ENCODE measurements at regions not wholly inside any gene's neighbourhood (a gene's known extent, or its start where the extent isn't known, plus 50 kb on each side); places are given as distances from the start of the nearest gene placed in this dataset.

DNA sequence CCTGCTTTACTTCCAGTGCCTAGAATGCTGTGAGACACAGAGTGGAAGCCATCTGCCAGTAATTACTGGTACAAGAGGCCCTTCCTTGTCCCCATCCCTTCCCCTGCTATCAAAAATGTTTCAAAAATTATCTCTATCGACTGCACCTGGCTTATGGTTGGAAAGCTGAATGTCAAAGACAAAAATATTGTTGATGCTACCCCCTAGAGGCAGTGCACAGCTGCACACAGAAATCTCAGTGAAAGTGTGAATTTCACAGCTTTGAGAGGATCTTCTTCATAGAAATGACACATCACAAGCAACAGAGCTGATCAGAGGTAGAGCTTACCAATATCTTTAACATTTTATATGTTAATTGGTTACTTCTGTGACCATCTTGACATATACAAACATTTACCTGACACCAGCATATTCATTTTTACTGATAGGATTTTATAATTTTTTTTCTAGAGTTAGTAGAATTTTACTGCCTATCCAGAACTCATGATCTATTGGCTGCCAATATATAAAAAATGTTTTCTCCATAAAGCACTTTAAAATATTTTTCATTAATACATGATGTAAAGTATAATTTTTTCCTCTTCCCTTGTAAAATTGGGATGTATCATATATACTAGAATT is 138.0 kb downstream of the AACS start:
- H3K4me1 Mint-ChIP-seq (ENCODE audit: low read depth, unreplicated experiment): no peaks in the 10 kb centered on the region
- H3K9me3 Mint-ChIP-seq (ENCODE audit: low read depth, unreplicated experiment): no peaks in the 10 kb centered on the region
- no TSS peak for BruUV-seq (replicated peaks)
- H3K27ac Mint-ChIP-seq (ENCODE audit: unreplicated experiment): no peak overlapping the region
- no peaks in the 10 kb centered on the region for H3K36me3 Mint-ChIP-seq (ENCODE audit: insufficient read depth, unreplicated experiment)
- CTCF ChIA-PET: interaction anchor here (0.5 to 1.3 kb wide), 8 partner anchors 20 to 262 kb away, joined by 3 to 13 read pairs (median 4); no protein-coding TSS in a partner anchor
- peak; percentile 35 for DNase-seq
- peaks cover 87% of the 10 kb centered on the region for H3K27me3 Mint-ChIP-seq (ENCODE audit: unreplicated experiment)
- H3K4me3 Mint-ChIP-seq (ENCODE audit: low read depth, unreplicated experiment): no peak overlapping the region
- intact Hi-C loops (cut with micrococcal nuclease; ENCODE audit: unreplicated experiment): loop anchor here (5.0 kb wide), 2 partner anchors 111 to 211 kb away; partner anchors contain the start of gene BRI3BP
- TF ChIP-seq, protein P1, sequence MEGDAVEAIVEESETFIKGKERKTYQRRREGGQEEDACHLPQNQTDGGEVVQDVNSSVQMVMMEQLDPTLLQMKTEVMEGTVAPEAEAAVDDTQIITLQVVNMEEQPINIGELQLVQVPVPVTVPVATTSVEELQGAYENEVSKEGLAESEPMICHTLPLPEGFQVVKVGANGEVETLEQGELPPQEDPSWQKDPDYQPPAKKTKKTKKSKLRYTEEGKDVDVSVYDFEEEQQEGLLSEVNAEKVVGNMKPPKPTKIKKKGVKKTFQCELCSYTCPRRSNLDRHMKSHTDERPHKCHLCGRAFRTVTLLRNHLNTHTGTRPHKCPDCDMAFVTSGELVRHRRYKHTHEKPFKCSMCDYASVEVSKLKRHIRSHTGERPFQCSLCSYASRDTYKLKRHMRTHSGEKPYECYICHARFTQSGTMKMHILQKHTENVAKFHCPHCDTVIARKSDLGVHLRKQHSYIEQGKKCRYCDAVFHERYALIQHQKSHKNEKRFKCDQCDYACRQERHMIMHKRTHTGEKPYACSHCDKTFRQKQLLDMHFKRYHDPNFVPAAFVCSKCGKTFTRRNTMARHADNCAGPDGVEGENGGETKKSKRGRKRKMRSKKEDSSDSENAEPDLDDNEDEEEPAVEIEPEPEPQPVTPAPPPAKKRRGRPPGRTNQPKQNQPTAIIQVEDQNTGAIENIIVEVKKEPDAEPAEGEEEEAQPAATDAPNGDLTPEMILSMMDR (IDR thresholded peaks at IDR 0.05; ENCODE audit: unreplicated experiment): peak; percentile 72

- BruUV-seq (replicated peaks): no TSS peak
- CTCF ChIA-PET: interaction anchor here (0.6 to 0.7 kb wide), 2 partner anchors 77 to 161 kb away, joined by 3 to 5 read pairs; no protein-coding TSS in a partner anchor
- H3K27me3 Mint-ChIP-seq (ENCODE audit: unreplicated experiment): peaks cover 87% of the 10 kb centered on the region
These were observed 140.2 kb downstream of the AACS start for GRCh38 chr12:125205386-125205785.

DNA sequence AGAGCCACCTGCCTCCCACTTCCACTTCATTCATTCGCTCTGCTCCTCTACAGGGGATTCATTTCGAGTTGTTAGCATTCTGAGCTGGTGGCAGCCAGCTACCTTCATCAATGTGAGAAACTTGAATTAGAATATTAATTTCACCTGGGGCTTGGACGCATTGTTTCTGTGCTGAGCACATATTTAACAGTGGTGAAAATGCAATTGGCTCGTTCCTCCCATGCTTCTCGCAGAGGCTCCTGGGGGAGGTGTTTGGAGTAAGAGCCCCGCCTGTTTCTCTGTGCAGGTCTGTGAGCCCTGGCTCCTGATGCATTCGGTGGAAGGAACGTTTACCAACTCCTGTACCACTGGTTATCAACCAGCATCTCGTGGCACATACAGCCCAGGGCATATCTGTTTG is 141.5 kb downstream of the AACS start:
- H3K9me3 Mint-ChIP-seq (ENCODE audit: low read depth, unreplicated experiment): no peaks in the 10 kb centered on the region
- no peak overlapping the region for H3K4me3 Mint-ChIP-seq (ENCODE audit: low read depth, unreplicated experiment)
- H3K27ac Mint-ChIP-seq (ENCODE audit: unreplicated experiment): no peak overlapping the region
- no peak for DNase-seq
- no peaks in the 10 kb centered on the region for H3K36me3 Mint-ChIP-seq (ENCODE audit: insufficient read depth, unreplicated experiment)
- BruUV-seq (replicated peaks): no TSS peak
- TF ChIP-seq, protein P1 (IDR thresholded peaks at IDR 0.05; ENCODE audit: unreplicated experiment): no peak
- no peaks in the 10 kb centered on the region for H3K4me1 Mint-ChIP-seq (ENCODE audit: low read depth, unreplicated experiment)
- CTCF ChIA-PET: no interaction called here
- intact Hi-C loops (cut with micrococcal nuclease; ENCODE audit: unreplicated experiment): no loop called here
- H3K27me3 Mint-ChIP-seq (ENCODE audit: unreplicated experiment): peaks cover 87% of the 10 kb centered on the region

More at GRCh38 chr12:125205386-125205785, 140.2 kb downstream of the AACS start:
- no peak for DNase-seq
- intact Hi-C loops (cut with micrococcal nuclease; ENCODE audit: unreplicated experiment): no loop called here
- Mint-ChIP-seq H3K27ac (ENCODE audit: unreplicated experiment) (no peak overlapping the region), H3K4me1 (ENCODE audit: low read depth, unreplicated experiment) (no peaks in the 10 kb centered on the region), H3K4me3 (ENCODE audit: low read depth, unreplicated experiment) (no peak overlapping the region), H3K9me3 (ENCODE audit: low read depth, unreplicated experiment) (no peaks in the 10 kb centered on the region), H3K36me3 (ENCODE audit: insufficient read depth, unreplicated experiment) (no peaks in the 10 kb centered on the region)
- TF ChIP-seq, protein P1 (IDR thresholded peaks at IDR 0.05; ENCODE audit: unreplicated experiment): no peak

DNA sequence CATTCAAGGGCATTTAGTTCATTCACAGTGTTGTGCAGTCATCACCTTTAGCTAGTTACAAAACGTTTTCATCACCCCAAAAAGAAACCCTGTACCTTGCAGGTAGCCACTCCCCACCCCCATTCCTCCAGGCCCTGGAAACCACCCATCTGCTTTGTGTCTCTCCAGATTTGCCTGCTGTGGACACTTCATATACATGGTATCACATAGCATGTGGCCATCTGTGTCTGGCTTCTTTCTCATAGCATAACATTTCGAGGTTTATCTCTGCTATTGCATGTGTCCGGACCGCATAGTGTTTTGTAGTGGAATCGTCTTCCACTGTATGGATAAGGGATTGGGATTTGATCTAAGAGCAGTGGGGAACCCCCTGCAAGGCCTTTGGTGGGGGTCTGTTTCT is 143.1 kb downstream of the AACS start:
- CTCF ChIA-PET: interaction anchor here (0.9 kb wide), 1 partner anchor 10 kb away, joined by 4 read pairs; no protein-coding TSS in a partner anchor
- Mint-ChIP-seq H3K4me1 (ENCODE audit: low read depth, unreplicated experiment) (no peaks in the 10 kb centered on the region), H3K27ac (ENCODE audit: unreplicated experiment) (no peak overlapping the region), H3K4me3 (ENCODE audit: low read depth, unreplicated experiment) (no peak overlapping the region), H3K9me3 (ENCODE audit: low read depth, unreplicated experiment) (no peaks in the 10 kb centered on the region), H3K27me3 (ENCODE audit: unreplicated experiment) (peaks cover 86% of the 10 kb centered on the region), H3K36me3 (ENCODE audit: insufficient read depth, unreplicated experiment) (no peaks in the 10 kb centered on the region)
- intact Hi-C loops (cut with micrococcal nuclease; ENCODE audit: unreplicated experiment): no loop called here
- TF ChIP-seq, protein P1 (IDR thresholded peaks at IDR 0.05; ENCODE audit: unreplicated experiment): no peak
- no TSS peak for BruUV-seq (replicated peaks)
- DNase-seq: no peak
